HG02610 (cell line): ENCODE measurements at regions not wholly inside any gene's neighbourhood (a gene's known extent, or its start where the extent isn't known, plus 50 kb on each side); places are given as distances from the start of the nearest gene placed in this dataset.

Source experiments
- ATAC-seq: cut with Tn5 transposase; IDR thresholded peaks from one replicate; pipeline ENCODE4 v1.9.1; 2021; ENCODE audit warnings: mild to moderate bottlenecking, moderate library complexity; ENCODE audit not compliant: unreplicated experiment

GRCh38 chr1:192943108-192943507 is 116.1 kb downstream of the UCHL5 start:
- ATAC-seq, result no peak

DNA sequence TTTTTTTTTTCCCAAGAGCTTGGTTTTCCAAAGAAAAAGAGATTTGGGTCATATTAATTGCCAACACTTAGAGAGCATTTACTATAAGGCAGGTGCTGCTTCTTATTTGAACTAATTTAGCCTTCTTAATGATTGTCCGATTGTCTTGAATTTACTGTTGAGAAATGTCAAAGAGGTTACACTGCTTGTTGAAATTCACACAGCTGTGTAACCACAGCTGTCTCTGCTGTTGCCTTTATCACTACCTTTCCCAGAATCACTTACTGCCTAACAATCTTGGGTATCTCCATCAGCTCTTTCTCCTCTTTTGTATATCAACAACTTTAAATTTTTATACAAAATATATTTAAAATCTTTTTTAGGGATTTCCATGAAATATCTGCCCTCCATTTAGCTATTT is 115.6 kb downstream of the UCHL5 start:
- ATAC-seq, result no peak

- no peak for ATAC-seq
Measured at GRCh38 chr1:192945390-192946130, 113.6 kb downstream of the UCHL5 start.

- ATAC-seq, result no peak
Measured at GRCh38 chr1:192949783-192950182, 109.4 kb downstream of the UCHL5 start.

DNA sequence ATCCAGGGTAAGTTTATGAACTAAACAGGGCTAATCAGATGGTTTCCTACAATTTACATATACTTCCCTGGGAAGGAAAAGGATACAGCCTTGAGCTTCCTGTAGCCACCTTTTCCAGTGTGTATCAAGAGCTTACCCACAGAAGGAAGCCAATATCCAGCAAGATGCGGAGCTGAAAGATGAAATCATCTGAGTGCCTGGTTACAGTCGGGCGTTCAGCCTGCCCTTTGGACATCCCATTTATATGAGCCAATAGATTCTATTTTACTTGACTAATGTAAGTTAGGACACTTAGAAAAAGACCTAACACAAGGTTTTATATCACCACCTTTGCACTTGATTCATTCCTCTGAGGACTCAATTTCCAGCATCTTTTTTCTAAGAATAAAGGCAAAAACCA is 108.2 kb downstream of the UCHL5 start:
- ATAC-seq, result no peak

- ATAC-seq, result peak; percentile 78
Measured at GRCh38 chr1:192951691-192952460, 107.3 kb downstream of the UCHL5 start.

GRCh38 chr1:192952646-192953045 is 106.5 kb downstream of the UCHL5 start:
- no peak for ATAC-seq

- no peak for ATAC-seq
Measured at GRCh38 chr1:192954705-192955265, 104.4 kb downstream of the UCHL5 start.

DNA sequence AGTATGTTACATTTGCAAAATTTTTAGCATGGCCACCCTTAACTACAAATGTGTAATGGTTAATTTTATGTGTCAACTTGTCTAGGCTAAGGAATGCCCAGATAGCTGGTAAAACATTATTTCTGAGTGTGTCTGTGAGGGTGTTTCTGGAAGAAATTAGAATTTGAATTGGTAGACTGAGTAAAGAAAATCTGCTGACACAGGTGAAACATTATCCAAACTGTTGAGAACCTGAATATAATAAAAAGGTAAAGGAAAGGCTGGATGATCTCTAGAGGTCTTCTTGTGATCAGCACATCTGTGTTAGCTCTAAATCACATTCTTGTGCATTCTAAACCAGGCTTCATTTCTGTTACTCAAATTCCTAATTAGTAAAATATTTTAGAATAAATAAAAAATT is 100.8 kb downstream of the UCHL5 start:
- ATAC-seq, result no peak

DNA sequence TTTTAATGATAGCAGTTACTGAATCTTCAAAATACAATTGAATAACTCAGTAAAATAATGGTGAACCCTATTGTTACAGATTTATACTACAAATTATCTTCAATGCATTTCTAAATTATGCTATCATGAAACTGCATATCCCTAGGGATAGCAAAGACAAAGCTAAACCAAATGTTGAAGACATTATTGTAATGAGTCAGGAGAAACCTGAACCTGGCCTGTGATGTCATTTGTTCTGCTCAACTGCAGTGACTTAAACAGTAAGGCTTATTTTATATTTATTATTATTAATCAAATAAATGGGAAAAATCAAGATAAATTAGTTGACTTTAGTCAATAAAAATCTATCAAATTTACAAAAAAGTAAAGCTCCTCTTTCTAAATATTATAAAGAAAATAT is 100.3 kb downstream of the UCHL5 start:
- no peak for ATAC-seq

- ATAC-seq, result peak; percentile 72
Measured at GRCh38 chr1:192959657-192960186, 99.4 kb downstream of the UCHL5 start.
